LHCN-M2 (cell line): ENCODE measurements at regions not wholly inside any gene's neighbourhood (a gene's known extent, or its start where the extent isn't known, plus 50 kb on each side); places are given as distances from the start of the nearest gene placed in this dataset.
"Not testable (repeated sequence)": the region's sequence is repeated elsewhere in the genome, so short reads cannot be mapped to it uniquely, and the experiment has no call there.

ENCODE experiments used
- DNase-seq: peaks from one replicate; pipeline ENCODE4 v3.0.0-alpha.2; 2012; ENCODE audit warnings: low read depth

DNA sequence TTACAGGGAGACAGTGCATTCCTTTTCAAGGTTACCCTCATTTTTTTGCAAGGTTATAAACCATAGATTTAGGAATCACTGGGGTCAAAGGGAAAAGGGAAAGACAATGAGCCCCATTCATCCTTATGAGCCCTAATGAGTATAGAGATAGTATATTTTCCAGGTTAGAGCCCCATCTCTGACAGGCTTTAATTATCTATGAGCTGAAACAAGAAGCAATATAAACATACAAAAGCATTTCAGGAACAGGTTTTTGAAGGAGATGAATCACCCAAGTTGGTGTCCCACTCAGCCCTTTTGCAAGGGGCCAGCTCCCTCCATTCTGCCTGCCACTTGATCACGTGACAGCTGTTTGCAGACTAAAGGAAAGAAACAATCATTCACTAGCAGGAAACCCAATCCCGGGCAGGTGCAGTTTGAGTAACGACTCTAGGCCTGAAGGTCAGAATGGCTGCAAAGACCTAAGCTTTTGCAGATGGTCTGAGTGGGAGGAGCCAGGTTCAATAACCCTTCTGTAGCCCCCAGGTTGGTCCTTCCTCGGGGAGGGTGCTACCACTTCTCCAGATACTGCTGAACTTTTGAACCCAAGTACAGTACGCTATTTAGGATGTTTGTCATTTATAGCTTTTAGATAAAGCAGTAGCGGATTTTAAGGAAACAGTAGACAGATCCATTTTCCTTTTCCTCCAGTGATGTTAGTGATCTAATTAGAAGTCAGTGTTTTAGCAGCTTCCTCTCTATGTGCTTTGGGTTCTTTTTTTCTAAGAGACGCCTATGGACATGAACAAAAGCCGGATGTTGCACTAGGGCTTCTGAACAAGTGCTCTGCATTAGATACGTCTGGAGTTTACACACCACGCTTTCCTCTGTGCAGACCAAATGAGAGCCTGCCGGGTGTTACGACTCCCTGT, 253.2 kb downstream of the SOX4 start:
- peak; percentile 45 for DNase-seq

DNA sequence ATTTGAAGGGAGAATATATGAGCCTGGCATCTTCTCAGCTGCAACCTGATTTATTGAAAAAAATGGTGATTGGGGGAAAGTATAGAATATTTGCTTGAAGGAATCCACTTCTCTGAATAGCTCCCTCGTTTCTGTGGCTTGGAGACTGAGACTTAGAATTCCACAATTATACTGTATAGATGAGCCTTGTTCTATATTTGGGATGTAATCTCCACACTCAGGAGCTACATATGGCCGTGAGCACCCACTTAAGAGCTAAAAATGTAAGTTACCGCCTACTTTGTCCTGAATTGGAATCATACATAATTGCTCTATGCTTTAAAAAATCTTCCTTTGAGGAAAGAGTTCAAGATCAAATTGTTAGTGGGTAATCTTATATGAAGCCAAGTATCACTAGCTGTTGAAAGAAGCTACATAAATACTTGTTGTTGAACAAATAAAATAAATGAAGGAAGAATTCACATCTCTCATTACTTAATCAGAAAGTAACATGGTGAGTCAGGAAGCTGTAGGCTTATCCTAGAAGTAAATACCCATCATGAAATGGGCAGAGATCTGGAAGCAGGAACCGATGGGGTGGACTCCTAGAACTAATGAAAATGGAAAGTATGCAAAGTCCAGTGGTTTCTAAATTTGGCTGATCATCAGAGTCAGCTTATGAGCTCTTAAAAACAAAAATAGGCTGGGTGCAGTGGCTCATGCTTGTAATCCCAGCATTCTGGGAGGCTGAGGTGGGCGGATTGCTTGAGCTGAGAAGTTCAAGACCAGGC, 254.3 kb downstream of the SOX4 start:
- DNase-seq = no peak

DNA sequence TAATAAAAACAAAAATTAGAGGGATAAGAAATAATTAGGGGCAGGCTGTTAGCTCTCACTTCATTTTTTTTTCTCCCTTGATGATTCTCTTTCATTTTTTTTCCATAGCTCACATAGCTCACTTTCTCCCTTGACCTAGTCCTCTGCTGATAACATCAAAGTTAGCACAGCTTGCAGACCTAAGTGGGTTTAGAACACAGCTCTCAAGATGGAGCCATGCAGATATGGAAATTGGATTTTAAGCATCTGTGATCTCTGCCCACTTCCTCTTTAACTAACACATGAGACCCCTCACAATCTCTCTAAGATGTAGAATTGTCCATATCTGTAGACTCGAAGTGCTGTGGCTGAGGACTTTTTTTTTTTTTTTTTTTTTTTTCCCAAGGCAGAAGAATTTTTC, 257.1 kb downstream of the SOX4 start:
- DNase-seq = no peak

DNA sequence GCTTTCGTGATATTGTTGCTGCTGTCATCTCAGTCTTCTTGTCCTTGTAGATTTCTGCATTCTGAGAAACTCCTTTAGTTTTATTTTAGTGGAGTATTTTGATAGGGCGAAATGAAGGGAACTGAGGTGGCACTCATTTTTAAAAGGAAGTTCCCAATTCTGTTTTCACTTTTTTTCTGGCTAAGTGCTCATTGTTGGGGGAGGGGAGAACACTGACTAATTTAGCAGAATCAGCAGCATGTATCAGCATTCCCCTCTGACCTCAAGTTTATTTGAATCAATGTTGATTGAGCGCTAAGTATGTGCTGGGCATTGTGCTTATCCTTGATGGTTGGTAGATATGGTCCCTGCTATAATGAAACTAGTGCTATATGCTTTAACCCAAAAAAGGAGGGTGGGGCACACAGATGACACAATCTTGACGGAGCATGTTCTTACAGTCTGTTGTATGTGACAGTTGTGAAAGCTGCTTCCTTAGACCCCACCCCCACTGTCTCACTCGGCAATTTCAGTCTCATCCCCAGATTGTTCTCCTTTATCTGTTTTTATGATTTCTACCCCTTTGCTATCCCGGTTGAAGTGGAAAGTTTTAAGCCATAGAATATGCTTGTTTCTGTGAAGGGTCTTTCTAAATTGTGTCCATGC, 262.4 kb downstream of the SOX4 start:
- no peak for DNase-seq

DNA sequence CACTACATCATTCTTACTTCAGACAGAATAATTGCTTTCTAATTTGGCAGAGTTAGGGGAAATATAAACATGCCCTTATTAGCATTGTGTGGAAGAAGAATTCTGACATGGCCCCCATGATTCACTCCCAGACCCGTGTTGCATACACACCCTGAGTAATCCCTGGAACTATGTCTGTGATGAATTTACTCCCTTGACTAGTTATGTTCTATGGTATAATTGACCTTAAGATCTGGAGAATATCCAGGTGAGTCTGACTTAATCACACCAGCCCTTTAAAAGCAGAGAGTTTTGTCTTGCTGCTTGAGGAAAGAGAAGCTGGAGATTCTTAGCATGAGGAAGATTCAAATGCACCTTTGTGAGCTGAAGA, 262.9 kb downstream of the SOX4 start:
- peak; percentile 40 for DNase-seq

DNA sequence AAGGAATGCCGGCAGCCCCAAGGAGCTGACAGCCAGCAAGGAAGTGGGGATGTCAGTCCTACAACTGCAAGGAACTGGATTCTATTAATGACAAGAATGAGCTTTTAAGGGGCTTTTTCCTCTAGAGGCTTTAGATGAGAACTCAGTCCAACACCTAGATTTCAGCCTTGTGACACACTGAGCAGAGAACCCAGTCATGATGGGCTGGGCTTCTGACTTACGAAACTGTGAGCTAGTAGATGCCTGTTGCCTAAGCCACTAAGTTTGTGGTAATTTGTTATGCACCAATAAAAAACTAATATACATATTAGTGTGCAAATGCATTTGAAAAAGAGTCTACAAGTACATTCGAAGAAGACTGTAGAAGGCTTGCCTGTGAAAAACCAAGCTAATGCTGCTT, 263.3 kb downstream of the SOX4 start:
- DNase-seq = peak; percentile 8

DNA sequence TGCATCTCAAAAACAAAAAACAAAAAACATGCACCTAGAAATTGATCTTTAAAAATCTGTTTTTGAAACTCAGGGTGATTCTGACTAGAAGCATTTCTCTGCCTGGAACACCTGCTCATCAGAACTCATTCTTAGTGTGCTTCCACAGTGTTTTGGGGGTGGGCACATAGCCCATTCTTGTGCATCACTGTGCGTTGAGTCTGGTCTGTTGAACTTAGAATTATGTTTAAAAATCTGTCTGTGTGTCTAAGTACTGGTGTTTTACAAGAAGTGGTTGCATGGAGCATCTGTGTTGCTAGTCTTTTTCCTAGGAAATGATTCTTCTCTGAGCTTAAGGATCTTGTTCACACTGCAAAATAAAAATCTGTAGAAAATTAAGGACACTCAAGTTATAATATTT, 264.5 kb downstream of the SOX4 start:
- DNase-seq = no peak

DNA sequence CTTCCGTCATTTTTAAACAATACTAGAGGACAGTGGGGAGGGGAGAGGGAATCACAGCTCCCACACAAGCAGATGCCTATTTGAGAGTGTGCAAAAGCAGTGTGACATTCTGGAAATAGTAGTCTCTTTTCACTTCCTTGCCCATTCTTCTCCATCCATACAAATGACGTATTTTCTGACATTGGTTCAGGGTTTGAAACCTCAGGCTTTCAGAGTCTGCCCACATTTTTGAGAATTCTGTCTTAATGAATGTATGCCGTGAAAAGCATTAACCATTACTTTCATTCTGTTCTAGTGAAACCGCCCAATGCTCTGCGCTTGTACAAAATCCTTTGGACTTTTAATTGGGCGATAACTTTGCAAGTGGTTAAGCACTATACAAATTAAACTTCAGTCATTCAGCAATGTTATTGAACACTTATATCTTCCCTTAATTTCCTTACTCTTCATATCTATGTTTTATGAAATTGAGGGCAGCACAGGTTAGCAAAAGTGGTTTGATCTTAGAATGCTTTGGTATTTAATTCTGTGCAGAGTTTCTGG, 265.7 kb downstream of the SOX4 start:
- no peak for DNase-seq

DNA sequence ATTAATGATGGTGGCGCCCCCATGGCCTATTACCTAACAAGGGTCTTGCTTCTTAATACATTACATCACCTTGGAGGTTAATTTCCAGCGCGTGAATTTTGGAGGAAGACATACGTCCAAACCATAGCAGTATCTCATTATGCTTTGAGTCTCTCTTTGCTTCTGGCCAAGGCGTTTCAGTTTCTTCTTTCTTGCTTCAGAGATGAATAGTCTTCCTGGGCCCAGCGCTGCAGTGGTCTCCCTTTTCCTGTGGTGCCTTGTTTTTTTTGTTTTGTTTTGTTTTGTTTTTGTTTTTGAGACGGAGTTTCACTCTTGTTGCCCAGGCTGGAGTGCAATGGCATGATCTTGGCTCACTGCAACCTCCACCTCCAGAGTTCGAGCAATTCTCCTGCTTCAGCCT, 268.4 kb downstream of the SOX4 start:
- DNase-seq = no peak

DNA sequence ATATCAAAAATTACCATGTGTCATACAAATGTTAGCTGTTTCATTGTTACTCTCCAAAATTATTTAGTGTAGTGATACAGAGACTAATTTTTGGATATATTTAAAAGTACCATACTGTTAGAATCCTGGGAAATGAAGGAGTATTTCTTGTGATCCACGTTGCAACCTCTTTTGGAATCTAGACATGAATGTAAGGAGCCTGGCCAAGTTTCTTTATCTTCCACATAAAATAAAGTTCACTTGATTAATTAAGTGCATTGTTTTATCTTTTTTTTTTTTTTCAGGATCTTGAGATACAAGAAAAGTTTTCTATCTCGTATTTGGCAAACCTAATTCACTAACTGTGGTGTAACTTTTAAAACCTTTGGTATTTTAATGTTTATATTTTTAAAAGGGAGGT, 270.7 kb downstream of the SOX4 start:
- DNase-seq = no peak

DNA sequence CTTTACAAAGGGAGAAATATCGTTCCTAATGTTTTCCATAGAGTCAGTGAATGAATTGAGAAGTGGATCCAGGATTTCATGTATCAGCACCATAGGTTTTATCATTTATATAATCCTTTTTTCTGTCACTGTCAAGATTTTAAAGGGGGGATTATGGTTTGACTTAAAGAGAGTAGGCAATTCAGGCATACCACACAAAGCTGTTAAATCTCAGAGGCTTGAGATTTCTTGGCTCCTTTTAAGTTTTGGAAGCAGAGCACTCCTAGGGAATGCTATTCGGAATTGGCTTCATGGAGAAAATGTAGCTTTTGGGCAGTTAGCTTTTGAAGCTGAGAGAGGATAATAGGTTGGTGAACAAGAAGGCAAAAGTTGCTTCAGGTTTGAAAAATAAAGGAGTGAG, 274.7 kb downstream of the SOX4 start:
- DNase-seq = no peak

DNA sequence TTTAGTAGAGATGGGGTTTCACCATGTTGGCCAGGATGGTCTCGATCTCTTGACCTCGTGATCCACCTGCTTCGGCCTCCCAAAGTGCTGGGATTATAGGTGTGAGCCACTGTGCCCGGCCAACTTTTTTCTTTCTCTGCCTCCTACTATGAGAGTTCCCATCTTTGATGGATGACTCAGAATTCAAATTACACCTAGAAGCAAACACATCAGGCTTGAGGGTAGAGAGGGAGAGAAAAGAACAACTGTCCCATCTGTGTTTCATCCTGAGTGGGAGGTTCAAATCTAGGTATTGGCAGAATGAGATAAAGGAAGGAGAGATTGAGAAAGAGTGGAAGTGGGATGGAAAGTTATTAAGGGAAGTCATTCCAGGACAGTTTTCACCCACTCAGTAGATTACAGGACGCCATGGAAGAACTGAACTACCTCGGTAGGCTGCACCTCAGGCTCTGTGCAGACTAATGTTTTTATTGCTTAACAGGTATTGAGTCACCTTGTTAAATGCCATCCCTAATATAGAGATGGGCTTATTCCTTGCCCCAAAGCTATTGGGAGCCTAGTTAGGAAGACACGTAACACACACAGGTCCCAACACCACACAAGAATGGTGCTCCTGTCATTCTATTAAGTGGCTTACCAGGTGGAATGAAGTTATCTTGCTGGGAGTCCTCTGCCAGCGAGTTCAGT, 275.7 kb downstream of the SOX4 start:
- DNase-seq = no peak

DNA sequence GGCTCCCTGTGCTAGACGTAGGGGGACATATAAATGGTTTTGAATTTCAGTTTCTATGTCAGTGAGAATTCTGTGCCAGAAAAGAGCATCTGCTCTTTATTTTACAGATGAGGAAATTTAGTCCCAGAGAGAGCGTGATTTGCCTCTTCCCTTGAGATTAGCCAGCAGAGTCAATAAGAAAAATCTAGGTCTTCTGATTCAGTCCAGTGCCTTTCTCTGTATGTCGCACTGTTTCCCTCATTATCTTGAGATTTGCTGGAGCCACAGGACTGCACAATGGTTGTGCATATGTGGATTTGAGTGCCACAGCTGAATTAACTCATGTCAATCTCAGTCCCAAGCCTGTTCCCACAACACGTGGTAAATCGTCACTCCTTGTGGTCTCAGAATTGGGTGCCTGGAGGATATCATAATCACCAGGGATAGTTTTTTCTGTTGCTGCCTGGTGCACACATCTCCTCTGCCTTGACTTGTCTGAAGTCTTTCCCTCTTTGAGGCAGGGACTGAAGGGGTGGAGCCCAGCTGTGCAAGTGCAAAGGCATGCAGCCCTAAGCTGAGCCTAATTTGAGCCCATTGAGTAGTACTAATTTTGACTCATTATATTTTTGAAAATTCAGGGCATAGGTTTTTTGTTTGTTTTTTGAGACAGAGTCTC, 276.7 kb downstream of the SOX4 start:
- no peak for DNase-seq

DNA sequence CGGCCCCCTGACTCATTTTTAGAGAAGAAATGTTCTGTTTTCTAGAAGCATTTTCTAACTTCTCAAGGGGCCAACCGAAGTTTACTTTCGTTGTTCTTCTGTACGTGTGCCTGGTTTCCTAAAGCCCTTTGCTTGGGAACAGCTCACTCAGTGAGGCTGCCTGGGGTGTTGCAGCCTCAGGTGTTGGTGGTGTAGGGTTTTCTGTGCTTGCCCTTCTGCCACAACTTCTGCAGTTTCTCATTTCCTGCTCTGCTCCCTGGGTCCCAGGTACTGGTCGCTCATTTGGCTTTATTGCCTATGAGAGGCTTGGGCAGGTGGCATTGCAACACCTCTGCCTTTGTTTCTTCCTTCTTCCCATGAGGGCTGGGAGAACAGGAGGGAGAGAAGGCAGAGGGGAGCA, 278.3 kb downstream of the SOX4 start:
- no peak for DNase-seq

DNA sequence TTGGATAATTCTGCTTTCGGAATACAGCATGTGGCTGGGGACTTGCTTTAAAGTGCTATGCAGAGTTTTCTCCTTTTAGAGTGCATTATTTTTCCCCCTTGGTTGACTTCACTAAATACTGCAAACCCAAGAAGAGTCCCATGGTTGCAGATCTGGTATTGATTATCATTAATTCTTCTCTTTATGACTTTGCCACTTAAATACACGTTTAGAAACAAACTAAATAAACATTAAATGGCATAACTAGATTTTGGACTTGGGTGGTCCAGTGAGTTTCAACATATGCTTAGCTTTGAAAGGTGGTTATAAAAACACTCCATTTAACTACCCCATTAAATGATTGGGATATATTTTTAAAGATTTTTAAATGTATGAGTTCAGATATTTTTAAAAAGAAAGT, 279.2 kb downstream of the SOX4 start:
- DNase-seq = no peak

DNA sequence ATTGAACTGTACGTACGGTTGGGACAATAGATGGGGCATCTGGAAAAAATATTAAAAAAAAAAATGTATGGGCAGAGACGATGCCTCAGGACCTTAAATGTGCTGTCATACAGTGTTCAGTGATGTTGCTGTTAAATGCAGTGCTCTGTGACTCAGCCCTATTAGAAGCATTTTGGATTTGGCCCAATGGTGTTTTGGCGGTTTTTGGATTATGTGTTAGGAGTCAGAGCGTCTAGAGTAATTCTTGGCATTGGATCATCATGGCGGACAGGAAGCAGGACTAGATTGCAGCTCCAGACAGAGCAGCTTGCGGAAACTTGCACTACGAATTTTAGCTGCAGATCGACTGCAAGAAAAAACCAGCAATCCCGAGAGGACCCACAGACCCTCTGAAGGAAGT, 280.0 kb downstream of the SOX4 start:
- peak; percentile 78 for DNase-seq

DNA sequence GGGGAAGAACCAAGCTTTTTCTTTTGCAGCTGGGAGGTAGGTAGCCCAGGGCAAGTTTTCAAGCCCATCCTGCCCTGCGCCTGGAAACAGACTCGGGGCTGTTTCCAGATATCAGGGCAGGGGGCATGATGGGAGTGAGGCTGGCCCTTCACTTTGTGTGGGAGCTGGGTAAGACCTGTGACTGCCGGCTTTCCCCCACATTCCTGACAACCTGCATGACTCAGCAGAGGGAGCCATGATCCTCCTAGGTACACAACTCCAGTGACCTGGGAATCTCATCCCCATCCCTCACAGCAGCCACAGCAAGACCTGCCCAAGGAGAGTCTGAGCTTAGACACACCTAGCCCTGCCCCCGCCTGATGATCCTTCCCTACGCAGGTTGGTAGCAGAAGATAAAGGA, 280.8 kb downstream of the SOX4 start:
- DNase-seq = no peak

DNA sequence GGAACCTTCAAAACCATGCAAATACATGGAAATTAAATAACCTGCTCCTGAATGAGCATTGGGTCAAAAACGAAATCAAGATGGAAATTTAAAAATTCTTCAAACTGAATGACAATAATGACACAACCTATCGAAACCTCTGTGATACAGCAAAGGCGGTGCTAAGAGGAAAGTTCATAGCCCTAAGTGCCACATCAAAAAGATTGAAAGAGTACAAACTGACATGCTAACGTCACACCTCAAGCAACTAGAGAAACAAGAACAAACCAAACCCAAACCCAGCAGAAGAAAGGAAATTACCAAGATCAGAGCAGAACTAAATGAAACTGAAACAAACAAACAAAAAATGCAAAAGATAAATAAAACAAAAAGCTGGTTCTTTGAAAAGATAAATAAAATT, 283.5 kb downstream of the SOX4 start:
- not testable (repeated sequence) for DNase-seq

DNA sequence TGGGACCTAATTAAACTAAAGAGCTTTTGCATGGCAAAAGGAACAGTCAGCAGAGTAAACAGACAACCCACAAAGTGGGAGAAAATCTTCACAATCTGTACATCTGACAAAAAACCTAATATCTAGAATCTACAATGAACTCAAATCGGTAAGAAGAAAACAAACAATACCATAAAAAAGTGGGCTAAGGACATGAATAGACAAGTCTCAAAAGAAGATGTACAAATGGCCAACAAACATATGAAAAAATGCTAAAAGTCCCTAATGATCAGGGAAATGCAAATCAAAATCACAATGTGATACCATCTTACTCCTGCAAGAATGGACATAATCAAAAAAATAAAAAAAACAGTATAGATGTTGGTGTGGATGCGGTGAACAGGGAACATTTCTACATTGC, 286.7 kb downstream of the SOX4 start:
- not testable (repeated sequence) for DNase-seq

DNA sequence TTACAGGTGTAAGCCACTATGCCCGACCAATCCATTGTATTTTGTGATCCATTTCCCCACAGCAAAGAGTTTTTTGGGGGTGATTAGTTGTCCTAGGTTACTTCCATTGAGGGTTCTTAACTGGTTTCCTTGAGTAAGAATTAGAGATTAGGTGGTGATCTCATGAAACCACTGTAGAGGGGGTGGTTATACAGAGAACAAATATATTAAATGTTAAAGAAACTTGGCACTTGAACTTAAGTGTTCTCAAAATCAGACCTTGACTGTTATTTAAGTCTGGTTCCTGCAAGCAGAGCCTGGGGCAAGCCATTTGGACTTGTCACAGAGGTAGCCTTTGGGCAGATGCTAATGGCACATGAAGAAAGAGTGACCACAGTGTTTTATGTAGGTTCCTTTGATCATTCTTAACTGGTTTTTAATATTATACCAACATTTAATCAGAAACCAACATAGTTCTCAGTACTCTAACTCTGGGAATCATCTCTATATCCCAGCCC, 288.5 kb downstream of the SOX4 start:
- DNase-seq = no peak
